HG03354 (cell line): ENCODE measurements at regions not wholly inside any gene's neighbourhood (a gene's known extent, or its start where the extent isn't known, plus 50 kb on each side); places are given as distances from the start of the nearest gene placed in this dataset.
"Not testable (repeated sequence)": the region's sequence is repeated elsewhere in the genome, so short reads cannot be mapped to it uniquely, and the experiment has no call there.

Experiments used
- ATAC-seq: cut with Tn5 transposase; IDR thresholded peaks from one replicate; pipeline ENCODE4 v1.9.1; 2021; ENCODE audit warnings: mild to moderate bottlenecking; ENCODE audit not compliant: unreplicated experiment, poor library complexity, severe bottlenecking

GRCh38 chr2:110336071-110336470 lies 123.7 kb upstream of the MTLN start:
- ATAC-seq, result not testable (repeated sequence)

- ATAC-seq, result not testable (repeated sequence)
These were observed 123.2 kb upstream of the MTLN start for GRCh38 chr2:110335415-110336049.

- not testable (repeated sequence) for ATAC-seq
These were observed 121.1 kb upstream of the MTLN start for GRCh38 chr2:110333114-110334095.

- ATAC-seq, result not testable (repeated sequence)
These were observed 119.3 kb upstream of the MTLN start for GRCh38 chr2:110331625-110332024.

GRCh38 chr2:110329760-110330159 lies 117.4 kb upstream of the MTLN start:
- not testable (repeated sequence) for ATAC-seq

- ATAC-seq, result not testable (repeated sequence)
These were observed 116.8 kb upstream of the MTLN start for GRCh38 chr2:110329158-110329557.

GRCh38 chr2:110328677-110329076 lies 116.3 kb upstream of the MTLN start:
- ATAC-seq, result not testable (repeated sequence)

- ATAC-seq, result not testable (repeated sequence)
These were observed 111.5 kb upstream of the MTLN start for GRCh38 chr2:110323832-110324231.

- not testable (repeated sequence) for ATAC-seq
These were observed 110.2 kb upstream of the MTLN start for GRCh38 chr2:110322535-110322934.

GRCh38 chr2:110320834-110321563 lies 108.7 kb upstream of the MTLN start:
- ATAC-seq, result not testable (repeated sequence)

- ATAC-seq, result not testable (repeated sequence)
These were observed 106.6 kb upstream of the MTLN start for GRCh38 chr2:110318898-110319297.

- not testable (repeated sequence) for ATAC-seq
These were observed 105.0 kb upstream of the MTLN start for GRCh38 chr2:110317377-110317776.

- ATAC-seq, result not testable (repeated sequence)
These were observed 103.9 kb upstream of the MTLN start for GRCh38 chr2:110316051-110316865.

GRCh38 chr2:110315054-110315820 lies 102.9 kb upstream of the MTLN start:
- not testable (repeated sequence) for ATAC-seq

GRCh38 chr2:110314472-110314871 lies 102.1 kb upstream of the MTLN start:
- ATAC-seq, result not testable (repeated sequence)

GRCh38 chr2:110313032-110313431 lies 100.7 kb upstream of the MTLN start:
- ATAC-seq, result not testable (repeated sequence)

GRCh38 chr2:110311713-110312444 lies 99.5 kb upstream of the MTLN start:
- ATAC-seq, result not testable (repeated sequence)

- ATAC-seq, result not testable (repeated sequence)
These were observed 98.7 kb upstream of the MTLN start for GRCh38 chr2:110310988-110311475.
